ENCODE measurements at regions not wholly inside any gene's neighbourhood (a gene's known extent, or its start where the extent isn't known, plus 50 kb on each side); places are given as distances from the start of the nearest gene placed in this dataset.

DNA sequence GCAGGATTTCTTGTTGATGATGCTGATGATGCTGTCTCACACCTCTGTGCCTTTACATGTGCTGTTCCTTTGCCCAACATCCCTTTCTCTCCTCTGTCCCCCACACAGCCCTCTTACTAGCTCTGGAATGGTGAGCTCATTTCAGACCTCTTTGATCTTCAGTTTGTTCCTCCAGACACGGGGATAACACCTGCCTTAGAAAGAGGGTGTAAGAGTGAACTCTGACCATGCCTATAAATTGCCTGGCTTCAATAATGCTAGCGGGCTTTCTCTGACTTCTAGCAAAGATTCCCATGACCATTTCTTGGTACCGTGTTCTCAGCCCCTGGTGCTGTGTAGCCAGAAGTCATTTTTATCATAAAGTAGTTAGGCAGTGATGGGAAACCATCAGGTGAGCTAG, 55.9 kb upstream of the DRD2 start:
- DNase-seq (ENCODE audit: low spot score) (no peak), ATAC-seq (no peak)
- Mint-ChIP-seq H3K36me3 (no peaks in the 10 kb centered on the region), H3K4me1 (peaks cover 6% of the 10 kb centered on the region), H3K9me3 (peaks cover 7% of the 10 kb centered on the region; the same call in 1 of the 2 replicates), H3K27me3 (ENCODE audit: low read depth) (peaks cover 4% of the 10 kb centered on the region), H3K4me3 (no peak overlapping the region), H3K27ac (no peak overlapping the region)
- CTCF ChIA-PET: interaction anchor here (0.9 to 3.0 kb wide), 4 partner anchors 9 to 242 kb away, joined by 3 to 14 read pairs (median 4); no protein-coding TSS in a partner anchor
- POLR2A ChIA-PET: no interaction called here
- TF ChIP-seq, protein P1, sequence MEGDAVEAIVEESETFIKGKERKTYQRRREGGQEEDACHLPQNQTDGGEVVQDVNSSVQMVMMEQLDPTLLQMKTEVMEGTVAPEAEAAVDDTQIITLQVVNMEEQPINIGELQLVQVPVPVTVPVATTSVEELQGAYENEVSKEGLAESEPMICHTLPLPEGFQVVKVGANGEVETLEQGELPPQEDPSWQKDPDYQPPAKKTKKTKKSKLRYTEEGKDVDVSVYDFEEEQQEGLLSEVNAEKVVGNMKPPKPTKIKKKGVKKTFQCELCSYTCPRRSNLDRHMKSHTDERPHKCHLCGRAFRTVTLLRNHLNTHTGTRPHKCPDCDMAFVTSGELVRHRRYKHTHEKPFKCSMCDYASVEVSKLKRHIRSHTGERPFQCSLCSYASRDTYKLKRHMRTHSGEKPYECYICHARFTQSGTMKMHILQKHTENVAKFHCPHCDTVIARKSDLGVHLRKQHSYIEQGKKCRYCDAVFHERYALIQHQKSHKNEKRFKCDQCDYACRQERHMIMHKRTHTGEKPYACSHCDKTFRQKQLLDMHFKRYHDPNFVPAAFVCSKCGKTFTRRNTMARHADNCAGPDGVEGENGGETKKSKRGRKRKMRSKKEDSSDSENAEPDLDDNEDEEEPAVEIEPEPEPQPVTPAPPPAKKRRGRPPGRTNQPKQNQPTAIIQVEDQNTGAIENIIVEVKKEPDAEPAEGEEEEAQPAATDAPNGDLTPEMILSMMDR (IDR thresholded peaks at IDR 0.05): no peak
- TF ChIP-seq ELF4 (CRISPR knock-in tag; IDR thresholded peaks at IDR 0.05; ENCODE audit: low read depth): no peak

DNA sequence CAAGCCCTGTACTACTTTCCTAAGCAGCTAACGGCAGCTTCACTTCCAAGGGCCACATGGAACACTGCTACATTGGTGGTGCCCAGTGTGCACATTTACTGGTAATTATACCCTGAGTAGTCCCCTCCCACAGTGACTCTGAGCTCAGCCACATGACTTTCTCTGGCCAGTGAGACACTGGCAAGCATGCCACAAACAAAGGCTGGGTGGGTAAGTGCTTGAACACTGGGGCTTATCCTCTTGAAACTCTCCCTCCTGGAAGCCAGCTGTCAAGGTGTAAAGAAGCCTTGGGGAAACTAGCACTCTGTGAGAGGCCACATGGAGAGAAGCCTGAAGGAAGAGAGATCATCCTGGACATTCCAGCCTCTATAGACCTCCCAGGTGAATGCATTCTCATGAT, 54.4 kb upstream of the DRD2 start:
- Mint-ChIP-seq H3K4me3 (no peak overlapping the region), H3K27me3 (ENCODE audit: low read depth) (peaks cover 4% of the 10 kb centered on the region), H3K36me3 (no peaks in the 10 kb centered on the region), H3K9me3 (peaks cover 7% of the 10 kb centered on the region; the same call in 1 of the 2 replicates), H3K4me1 (peaks cover 6% of the 10 kb centered on the region), H3K27ac (no peak overlapping the region)
- DNase-seq (ENCODE audit: low spot score) (no peak), ATAC-seq (no peak)
- ChIA-PET POLR2A (no interaction called here), CTCF (interaction anchor here (0.9 to 3.0 kb wide), 2 partner anchors 11 to 201 kb away, joined by 3 to 14 read pairs; no protein-coding TSS in a partner anchor)
- TF ChIP-seq TEAD4 (CRISPR knock-in tag; IDR thresholded peaks at IDR 0.05) (no peak), PRRX2 (CRISPR knock-in tag; IDR thresholded peaks at IDR 0.05) (no peak), ZNF416 (CRISPR knock-in tag; IDR thresholded peaks at IDR 0.05) (no peak), GTF2I (CRISPR knock-in tag; conservative IDR thresholded peaks at IDR 0.05) (no peak)
- TF ChIP-seq, protein P2, sequence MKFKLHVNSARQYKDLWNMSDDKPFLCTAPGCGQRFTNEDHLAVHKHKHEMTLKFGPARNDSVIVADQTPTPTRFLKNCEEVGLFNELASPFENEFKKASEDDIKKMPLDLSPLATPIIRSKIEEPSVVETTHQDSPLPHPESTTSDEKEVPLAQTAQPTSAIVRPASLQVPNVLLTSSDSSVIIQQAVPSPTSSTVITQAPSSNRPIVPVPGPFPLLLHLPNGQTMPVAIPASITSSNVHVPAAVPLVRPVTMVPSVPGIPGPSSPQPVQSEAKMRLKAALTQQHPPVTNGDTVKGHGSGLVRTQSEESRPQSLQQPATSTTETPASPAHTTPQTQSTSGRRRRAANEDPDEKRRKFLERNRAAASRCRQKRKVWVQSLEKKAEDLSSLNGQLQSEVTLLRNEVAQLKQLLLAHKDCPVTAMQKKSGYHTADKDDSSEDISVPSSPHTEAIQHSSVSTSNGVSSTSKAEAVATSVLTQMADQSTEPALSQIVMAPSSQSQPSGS (CRISPR knock-in tag; IDR thresholded peaks at IDR 0.05; ENCODE audit: borderline replicate concordance, low read depth): no peak
- TF ChIP-seq, protein P3, sequence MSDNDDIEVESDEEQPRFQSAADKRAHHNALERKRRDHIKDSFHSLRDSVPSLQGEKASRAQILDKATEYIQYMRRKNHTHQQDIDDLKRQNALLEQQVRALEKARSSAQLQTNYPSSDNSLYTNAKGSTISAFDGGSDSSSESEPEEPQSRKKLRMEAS (CRISPR knock-in tag; IDR thresholded peaks at IDR 0.05): no peak
- TF ChIP-seq, protein P4, sequence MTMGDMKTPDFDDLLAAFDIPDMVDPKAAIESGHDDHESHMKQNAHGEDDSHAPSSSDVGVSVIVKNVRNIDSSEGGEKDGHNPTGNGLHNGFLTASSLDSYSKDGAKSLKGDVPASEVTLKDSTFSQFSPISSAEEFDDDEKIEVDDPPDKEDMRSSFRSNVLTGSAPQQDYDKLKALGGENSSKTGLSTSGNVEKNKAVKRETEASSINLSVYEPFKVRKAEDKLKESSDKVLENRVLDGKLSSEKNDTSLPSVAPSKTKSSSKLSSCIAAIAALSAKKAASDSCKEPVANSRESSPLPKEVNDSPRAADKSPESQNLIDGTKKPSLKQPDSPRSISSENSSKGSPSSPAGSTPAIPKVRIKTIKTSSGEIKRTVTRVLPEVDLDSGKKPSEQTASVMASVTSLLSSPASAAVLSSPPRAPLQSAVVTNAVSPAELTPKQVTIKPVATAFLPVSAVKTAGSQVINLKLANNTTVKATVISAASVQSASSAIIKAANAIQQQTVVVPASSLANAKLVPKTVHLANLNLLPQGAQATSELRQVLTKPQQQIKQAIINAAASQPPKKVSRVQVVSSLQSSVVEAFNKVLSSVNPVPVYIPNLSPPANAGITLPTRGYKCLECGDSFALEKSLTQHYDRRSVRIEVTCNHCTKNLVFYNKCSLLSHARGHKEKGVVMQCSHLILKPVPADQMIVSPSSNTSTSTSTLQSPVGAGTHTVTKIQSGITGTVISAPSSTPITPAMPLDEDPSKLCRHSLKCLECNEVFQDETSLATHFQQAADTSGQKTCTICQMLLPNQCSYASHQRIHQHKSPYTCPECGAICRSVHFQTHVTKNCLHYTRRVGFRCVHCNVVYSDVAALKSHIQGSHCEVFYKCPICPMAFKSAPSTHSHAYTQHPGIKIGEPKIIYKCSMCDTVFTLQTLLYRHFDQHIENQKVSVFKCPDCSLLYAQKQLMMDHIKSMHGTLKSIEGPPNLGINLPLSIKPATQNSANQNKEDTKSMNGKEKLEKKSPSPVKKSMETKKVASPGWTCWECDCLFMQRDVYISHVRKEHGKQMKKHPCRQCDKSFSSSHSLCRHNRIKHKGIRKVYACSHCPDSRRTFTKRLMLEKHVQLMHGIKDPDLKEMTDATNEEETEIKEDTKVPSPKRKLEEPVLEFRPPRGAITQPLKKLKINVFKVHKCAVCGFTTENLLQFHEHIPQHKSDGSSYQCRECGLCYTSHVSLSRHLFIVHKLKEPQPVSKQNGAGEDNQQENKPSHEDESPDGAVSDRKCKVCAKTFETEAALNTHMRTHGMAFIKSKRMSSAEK (CRISPR knock-in tag; IDR thresholded peaks at IDR 0.05; ENCODE audit: borderline replicate concordance): no peak

DNA sequence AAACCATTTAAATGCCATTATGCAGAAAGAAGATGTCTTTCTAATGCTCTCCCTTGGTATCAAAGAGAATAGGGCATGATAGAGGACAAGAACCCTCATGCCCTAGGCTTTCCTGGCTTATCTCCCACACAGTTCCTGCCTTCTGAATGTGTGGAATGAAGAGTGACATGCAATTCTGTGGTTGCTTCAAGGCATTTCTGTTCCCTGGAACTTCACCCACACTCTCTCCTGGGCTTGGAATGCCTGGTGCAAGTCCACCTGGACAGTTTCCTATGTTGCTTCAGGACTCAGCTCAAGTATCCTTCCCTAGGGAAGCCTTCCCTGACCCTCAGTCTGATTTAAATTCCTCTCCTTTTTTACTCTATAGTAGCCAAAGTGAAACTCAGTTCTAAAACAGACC, 53.8 kb upstream of the DRD2 start:
- ChIA-PET CTCF (no interaction called here), POLR2A (no interaction called here)
- ATAC-seq: no peak
- Mint-ChIP-seq H3K4me1 (peaks cover 6% of the 10 kb centered on the region), H3K36me3 (peaks cover under 1% of the 10 kb centered on the region; the same call in 1 of the 2 replicates), H3K27me3 (ENCODE audit: low read depth) (peaks cover 4% of the 10 kb centered on the region), H3K27ac (no peak overlapping the region), H3K4me3 (no peak overlapping the region), H3K9me3 (peaks cover 8% of the 10 kb centered on the region)
- no peak for DNase-seq (ENCODE audit: low spot score)
- TF ChIP-seq SP1 (CRISPR knock-in tag; conservative IDR thresholded peaks at IDR 0.05): no peak
- TF ChIP-seq TEAD1 (CRISPR knock-in tag; IDR thresholded peaks at IDR 0.05): no peak
- TF ChIP-seq, protein P5, sequence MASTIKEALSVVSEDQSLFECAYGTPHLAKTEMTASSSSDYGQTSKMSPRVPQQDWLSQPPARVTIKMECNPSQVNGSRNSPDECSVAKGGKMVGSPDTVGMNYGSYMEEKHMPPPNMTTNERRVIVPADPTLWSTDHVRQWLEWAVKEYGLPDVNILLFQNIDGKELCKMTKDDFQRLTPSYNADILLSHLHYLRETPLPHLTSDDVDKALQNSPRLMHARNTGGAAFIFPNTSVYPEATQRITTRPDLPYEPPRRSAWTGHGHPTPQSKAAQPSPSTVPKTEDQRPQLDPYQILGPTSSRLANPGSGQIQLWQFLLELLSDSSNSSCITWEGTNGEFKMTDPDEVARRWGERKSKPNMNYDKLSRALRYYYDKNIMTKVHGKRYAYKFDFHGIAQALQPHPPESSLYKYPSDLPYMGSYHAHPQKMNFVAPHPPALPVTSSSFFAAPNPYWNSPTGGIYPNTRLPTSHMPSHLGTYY (CRISPR knock-in tag; IDR thresholded peaks at IDR 0.05): no peak
- no peak for TF ChIP-seq IRF2 (CRISPR knock-in tag; IDR thresholded peaks at IDR 0.05; ENCODE audit: borderline replicate concordance, low read depth)
- no peak for TF ChIP-seq NFE2L1 (CRISPR knock-in tag; IDR thresholded peaks at IDR 0.05)
- TF ChIP-seq TP53 (CRISPR knock-in tag; IDR thresholded peaks at IDR 0.05): no peak
- no peak for TF ChIP-seq NR2C2 (CRISPR knock-in tag; IDR thresholded peaks at IDR 0.05)
- no peak for TF ChIP-seq ZNF423 (CRISPR knock-in tag; IDR thresholded peaks at IDR 0.05)
- TF ChIP-seq, protein P6, sequence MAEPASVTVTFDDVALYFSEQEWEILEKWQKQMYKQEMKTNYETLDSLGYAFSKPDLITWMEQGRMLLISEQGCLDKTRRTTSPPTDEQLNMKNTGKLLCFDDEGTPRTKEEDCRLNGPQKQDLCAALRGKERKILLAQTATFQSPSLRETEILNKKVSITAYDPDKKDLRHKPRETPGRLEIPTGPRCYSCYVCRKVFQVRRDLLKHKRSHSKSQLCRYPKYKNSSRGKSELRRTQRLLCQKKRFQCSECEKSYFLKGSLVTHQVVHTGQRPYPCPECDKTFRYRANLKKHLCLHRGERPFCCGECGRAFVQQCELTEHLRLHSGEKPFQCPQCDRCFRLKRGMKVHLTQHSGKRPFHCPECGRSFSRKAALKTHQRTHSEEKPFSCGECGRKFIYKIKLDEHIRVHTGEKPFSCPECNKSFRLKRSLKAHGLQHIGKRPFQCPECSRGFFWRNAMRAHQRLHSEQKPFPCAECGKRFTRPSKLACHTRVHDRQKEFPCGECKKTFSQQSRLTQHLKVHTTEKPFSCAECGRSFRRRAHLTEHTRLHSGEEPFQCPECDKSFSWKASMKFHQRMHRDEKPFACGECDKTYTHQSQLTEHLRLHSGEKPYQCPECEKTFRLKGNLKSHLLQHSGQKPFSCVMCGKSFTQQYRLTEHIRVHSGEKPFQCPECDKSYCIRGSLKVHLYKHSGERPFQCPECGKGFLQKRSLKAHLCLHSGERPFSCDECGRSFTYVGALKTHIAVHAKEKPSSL (CRISPR knock-in tag; conservative IDR thresholded peaks at IDR 0.05): no peak
- no peak for TF ChIP-seq TCF7 (CRISPR knock-in tag; IDR thresholded peaks at IDR 0.05; ENCODE audit: low read depth)
- no peak for TF ChIP-seq SOX15 (CRISPR knock-in tag; IDR thresholded peaks at IDR 0.05)
- TF ChIP-seq, protein P7, sequence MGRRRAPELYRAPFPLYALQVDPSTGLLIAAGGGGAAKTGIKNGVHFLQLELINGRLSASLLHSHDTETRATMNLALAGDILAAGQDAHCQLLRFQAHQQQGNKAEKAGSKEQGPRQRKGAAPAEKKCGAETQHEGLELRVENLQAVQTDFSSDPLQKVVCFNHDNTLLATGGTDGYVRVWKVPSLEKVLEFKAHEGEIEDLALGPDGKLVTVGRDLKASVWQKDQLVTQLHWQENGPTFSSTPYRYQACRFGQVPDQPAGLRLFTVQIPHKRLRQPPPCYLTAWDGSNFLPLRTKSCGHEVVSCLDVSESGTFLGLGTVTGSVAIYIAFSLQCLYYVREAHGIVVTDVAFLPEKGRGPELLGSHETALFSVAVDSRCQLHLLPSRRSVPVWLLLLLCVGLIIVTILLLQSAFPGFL (CRISPR knock-in tag; IDR thresholded peaks at IDR 0.05; ENCODE audit: borderline replicate concordance): no peak
